ENCODE measurements at regions not wholly inside any gene's neighbourhood (a gene's known extent, or its start where the extent isn't known, plus 50 kb on each side); places are given as distances from the start of the nearest gene placed in this dataset.

DNA sequence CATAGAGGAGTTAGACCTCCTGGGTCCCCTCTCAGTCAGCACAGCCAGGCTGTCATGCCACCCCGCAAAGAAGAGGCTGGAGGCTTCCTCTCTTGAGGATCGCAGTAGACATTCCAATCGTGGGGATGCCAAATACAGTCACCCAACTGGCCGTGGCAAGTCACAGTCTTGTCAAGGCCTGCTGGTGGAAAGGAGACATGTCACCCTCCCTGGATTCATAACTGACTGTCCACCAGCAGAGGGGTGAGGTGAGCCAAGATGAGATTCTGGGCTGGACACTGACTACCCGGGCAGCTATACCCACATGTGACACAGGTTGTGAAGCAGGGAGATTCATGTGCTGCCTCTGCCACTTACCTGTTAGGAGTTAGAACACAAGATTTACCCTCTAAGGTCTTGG, 123.5 kb upstream of the NGF start:
- H3K9ac ChIP-seq (ENCODE audit: low read length): no peak overlapping the region
- no peaks in the 10 kb centered on the region for H3K4me1 ChIP-seq (ENCODE audit: low read length)
- H3K27ac ChIP-seq (ENCODE audit: low read length): no peak overlapping the region
- H3K36me3 ChIP-seq (replicated peaks; ENCODE audit: low read depth, low read length): no peaks in the 10 kb centered on the region
- H3K79me2 ChIP-seq (ENCODE audit: low read length): no peaks in the 10 kb centered on the region
- H4K20me1 ChIP-seq (ENCODE audit: insufficient read depth, low read length): no peaks in the 10 kb centered on the region
- H3K4me3 ChIP-seq (ENCODE audit: low read length): no peak overlapping the region
- no peaks in the 10 kb centered on the region for H3K27me3 ChIP-seq (ENCODE audit: low read depth, low read length)
- H3K4me2 ChIP-seq (ENCODE audit: low read length): no peak overlapping the region
- H3K9me3 ChIP-seq (ENCODE audit: insufficient read depth, low read length): no peaks in the 10 kb centered on the region
- no peak overlapping the region for H2AFZ ChIP-seq (ENCODE audit: low read depth, low read length)
- no peak for TF ChIP-seq EZH2phosphoT487 (IDR thresholded peaks at IDR 0.05; ENCODE audit: low read depth)
- TF ChIP-seq, protein P1, sequence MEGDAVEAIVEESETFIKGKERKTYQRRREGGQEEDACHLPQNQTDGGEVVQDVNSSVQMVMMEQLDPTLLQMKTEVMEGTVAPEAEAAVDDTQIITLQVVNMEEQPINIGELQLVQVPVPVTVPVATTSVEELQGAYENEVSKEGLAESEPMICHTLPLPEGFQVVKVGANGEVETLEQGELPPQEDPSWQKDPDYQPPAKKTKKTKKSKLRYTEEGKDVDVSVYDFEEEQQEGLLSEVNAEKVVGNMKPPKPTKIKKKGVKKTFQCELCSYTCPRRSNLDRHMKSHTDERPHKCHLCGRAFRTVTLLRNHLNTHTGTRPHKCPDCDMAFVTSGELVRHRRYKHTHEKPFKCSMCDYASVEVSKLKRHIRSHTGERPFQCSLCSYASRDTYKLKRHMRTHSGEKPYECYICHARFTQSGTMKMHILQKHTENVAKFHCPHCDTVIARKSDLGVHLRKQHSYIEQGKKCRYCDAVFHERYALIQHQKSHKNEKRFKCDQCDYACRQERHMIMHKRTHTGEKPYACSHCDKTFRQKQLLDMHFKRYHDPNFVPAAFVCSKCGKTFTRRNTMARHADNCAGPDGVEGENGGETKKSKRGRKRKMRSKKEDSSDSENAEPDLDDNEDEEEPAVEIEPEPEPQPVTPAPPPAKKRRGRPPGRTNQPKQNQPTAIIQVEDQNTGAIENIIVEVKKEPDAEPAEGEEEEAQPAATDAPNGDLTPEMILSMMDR (IDR thresholded peaks at IDR 0.05; ENCODE audit: low read depth, low read length): no peak

DNA sequence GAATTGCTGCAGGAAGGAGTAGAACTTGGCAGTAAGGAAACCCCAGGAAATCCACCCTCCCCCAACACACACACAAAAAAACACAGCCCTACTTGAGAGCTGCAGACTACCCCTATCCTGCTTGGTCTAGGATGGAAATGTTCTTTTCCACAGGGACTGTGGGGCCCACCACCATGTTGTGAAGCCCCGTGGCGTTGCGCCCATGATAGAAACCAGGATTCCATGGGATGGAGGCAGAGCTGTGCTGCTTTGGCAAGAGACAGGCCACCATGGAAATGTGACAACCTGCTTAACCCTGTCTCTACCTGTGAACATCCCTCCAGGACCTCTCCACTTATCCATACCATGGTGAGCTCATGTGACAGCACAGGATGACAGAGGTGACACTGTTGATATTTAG, 121.1 kb upstream of the NGF start:
- TF ChIP-seq, protein P1 (IDR thresholded peaks at IDR 0.05; ENCODE audit: low read depth, low read length): no peak
- Histone ChIP-seq H3K4me1 (ENCODE audit: low read length) (no peaks in the 10 kb centered on the region), H2AFZ (ENCODE audit: low read depth, low read length) (no peak overlapping the region), H3K4me3 (ENCODE audit: low read length) (no peak overlapping the region), H3K9me3 (ENCODE audit: insufficient read depth, low read length) (no peaks in the 10 kb centered on the region), H3K36me3 (replicated peaks; ENCODE audit: low read depth, low read length) (no peaks in the 10 kb centered on the region), H3K4me2 (ENCODE audit: low read length) (no peak overlapping the region), H3K9ac (ENCODE audit: low read length) (no peak overlapping the region), H3K27ac (ENCODE audit: low read length) (no peak overlapping the region), H3K27me3 (ENCODE audit: low read depth, low read length) (no peaks in the 10 kb centered on the region), H4K20me1 (ENCODE audit: insufficient read depth, low read length) (no peaks in the 10 kb centered on the region), H3K79me2 (ENCODE audit: low read length) (no peaks in the 10 kb centered on the region)

- H3K36me3 ChIP-seq (replicated peaks; ENCODE audit: low read depth, low read length): no peaks in the 10 kb centered on the region
- H3K9me3 ChIP-seq (ENCODE audit: insufficient read depth, low read length): no peaks in the 10 kb centered on the region
- no peak overlapping the region for H3K9ac ChIP-seq (ENCODE audit: low read length)
- no peak overlapping the region for H3K27ac ChIP-seq (ENCODE audit: low read length)
- H3K27me3 ChIP-seq (ENCODE audit: low read depth, low read length): no peaks in the 10 kb centered on the region
- H3K4me1 ChIP-seq (ENCODE audit: low read length): no peaks in the 10 kb centered on the region
- no peak overlapping the region for H3K4me2 ChIP-seq (ENCODE audit: low read length)
- TF ChIP-seq, protein P1 (IDR thresholded peaks at IDR 0.05; ENCODE audit: low read depth, low read length): no peak
- no peak for TF ChIP-seq EZH2phosphoT487 (IDR thresholded peaks at IDR 0.05; ENCODE audit: low read depth)
- no peaks in the 10 kb centered on the region for H3K79me2 ChIP-seq (ENCODE audit: low read length)
- no peak overlapping the region for H3K4me3 ChIP-seq (ENCODE audit: low read length)
- H2AFZ ChIP-seq (ENCODE audit: low read depth, low read length): no peak overlapping the region
- H4K20me1 ChIP-seq (ENCODE audit: insufficient read depth, low read length): no peaks in the 10 kb centered on the region
These were observed 120.5 kb upstream of the NGF start for GRCh38 chr1:115458426-115459114.

DNA sequence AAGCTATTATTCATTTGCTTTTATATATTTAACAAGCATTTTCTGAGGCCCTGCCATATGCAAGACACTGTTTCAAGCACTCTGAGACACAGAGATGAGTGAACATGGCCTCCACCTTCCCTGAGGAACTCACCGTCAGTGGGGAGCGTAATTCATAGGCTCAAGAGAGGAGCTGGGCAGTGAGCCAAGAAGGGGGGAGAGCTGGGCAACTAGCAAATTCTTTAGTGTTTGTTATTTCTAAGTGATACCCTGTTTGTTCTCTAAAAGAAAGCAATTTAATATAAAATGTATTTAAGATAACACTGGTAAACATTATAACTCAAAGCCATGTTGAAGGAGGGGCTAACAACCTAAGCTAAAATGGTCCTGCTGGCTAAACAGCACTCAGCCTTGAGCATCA, 119.2 kb upstream of the NGF start:
- H3K27me3 ChIP-seq (ENCODE audit: low read depth, low read length): no peaks in the 10 kb centered on the region

More for the DNA sequence above, 119.2 kb upstream of the NGF start:
- H4K20me1 ChIP-seq (ENCODE audit: insufficient read depth, low read length): no peaks in the 10 kb centered on the region
- no peaks in the 10 kb centered on the region for H3K36me3 ChIP-seq (replicated peaks; ENCODE audit: low read depth, low read length)
- H3K27ac ChIP-seq (ENCODE audit: low read length): no peak overlapping the region
- no peaks in the 10 kb centered on the region for H3K4me1 ChIP-seq (ENCODE audit: low read length)
- H3K4me3 ChIP-seq (ENCODE audit: low read length): no peak overlapping the region
- TF ChIP-seq, protein P1 (IDR thresholded peaks at IDR 0.05; ENCODE audit: low read depth, low read length): no peak
- TF ChIP-seq EZH2phosphoT487 (IDR thresholded peaks at IDR 0.05; ENCODE audit: low read depth): no peak
- no peak overlapping the region for H2AFZ ChIP-seq (ENCODE audit: low read depth, low read length)
- no peaks in the 10 kb centered on the region for H3K9me3 ChIP-seq (ENCODE audit: insufficient read depth, low read length)
- no peak overlapping the region for H3K9ac ChIP-seq (ENCODE audit: low read length)
- H3K4me2 ChIP-seq (ENCODE audit: low read length): no peak overlapping the region
- H3K79me2 ChIP-seq (ENCODE audit: low read length): no peaks in the 10 kb centered on the region
